ENCODE measurements at regions not wholly inside any gene's neighbourhood (a gene's known extent, or its start where the extent isn't known, plus 50 kb on each side); places are given as distances from the start of the nearest gene placed in this dataset.

- TF ChIP-seq L3MBTL2 (conservative IDR thresholded peaks at IDR 0.05) (no peak), ZNF384 (IDR thresholded peaks at IDR 0.05) (no peak), BHLHE40 (IDR thresholded peaks at IDR 0.05; ENCODE audit: borderline replicate concordance) (no peak), SP1 (IDR thresholded peaks at IDR 0.05) (no peak), FOXM1 (IDR thresholded peaks at IDR 0.05; ENCODE audit: borderline replicate concordance) (no peak), FOXK2 (IDR thresholded peaks at IDR 0.05) (no peak), SUZ12 (IDR thresholded peaks at IDR 0.05) (no peak)
These were observed 660.1 kb upstream of the CAMK1G start for GRCh38 chr1:208923456-208923855.
